GM21423 (cell line): ENCODE measurements at regions not wholly inside any gene's neighbourhood (a gene's known extent, or its start where the extent isn't known, plus 50 kb on each side); places are given as distances from the start of the nearest gene placed in this dataset.
A peak's percentile ranks its signal among the peaks of the same experiment; 100 is the strongest.

ENCODE experiments used
- ATAC-seq: cut with Tn5 transposase; IDR thresholded peaks from one replicate; pipeline ENCODE4 v1.9.1; 2021; ENCODE audit warnings: mild to moderate bottlenecking, moderate library complexity; ENCODE audit not compliant: unreplicated experiment

DNA sequence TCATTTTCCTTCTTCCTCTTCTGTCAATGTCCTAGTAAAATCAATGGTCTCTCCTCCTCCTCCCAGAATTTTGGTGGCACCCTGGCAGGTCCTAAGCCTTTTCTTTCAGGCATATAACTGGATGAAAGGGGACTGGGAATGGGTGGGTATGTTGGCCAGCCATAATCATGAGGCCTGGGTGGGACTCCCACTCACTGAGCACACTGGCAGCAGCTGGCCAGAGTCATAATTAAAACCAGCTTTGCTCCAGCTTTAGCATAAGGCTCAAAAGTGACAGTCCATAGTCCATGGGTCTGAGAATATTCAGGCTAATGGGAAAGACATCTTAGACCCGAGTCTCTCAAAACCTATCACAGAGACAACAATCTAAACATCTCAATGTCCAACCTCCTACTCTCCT is 190.0 kb upstream of the BTBD3 start:
- ATAC-seq, result no peak

DNA sequence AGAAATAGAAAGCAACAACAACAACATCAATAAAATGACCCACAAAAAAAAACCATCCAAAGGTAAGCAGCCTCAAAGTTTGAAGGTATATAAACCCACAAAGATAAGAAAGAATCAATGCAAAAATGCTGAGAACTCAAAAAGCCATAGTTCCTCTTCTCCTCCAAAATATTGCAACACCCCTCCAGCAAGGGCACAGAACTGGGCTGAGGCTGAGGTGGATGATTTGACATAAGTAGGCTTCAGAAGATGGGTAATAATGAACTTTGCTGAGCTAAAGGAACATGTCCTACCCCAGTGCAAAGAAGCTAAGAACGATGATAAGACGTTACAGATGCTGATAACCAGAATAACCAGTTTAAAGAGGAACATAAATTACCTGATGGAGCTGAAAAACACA is 188.8 kb upstream of the BTBD3 start:
- no peak for ATAC-seq

DNA sequence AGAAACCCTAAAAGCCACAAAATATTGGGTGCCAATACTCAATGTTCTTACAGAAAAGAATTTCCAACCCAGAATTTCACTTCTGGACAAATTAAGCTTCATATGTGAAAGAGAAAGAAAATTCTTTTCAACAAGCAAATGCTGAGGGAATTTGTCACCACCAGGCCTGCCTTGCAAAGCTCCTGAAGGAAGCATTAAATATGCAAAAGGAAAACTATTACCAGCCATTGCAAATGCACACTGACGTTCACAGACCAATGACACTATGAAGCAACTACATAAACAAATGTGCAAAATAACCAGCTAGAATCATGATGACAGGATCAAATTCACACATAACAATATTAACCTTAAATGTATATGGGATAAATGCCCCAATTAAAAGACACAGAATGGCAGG is 187.9 kb upstream of the BTBD3 start:
- no peak for ATAC-seq

DNA sequence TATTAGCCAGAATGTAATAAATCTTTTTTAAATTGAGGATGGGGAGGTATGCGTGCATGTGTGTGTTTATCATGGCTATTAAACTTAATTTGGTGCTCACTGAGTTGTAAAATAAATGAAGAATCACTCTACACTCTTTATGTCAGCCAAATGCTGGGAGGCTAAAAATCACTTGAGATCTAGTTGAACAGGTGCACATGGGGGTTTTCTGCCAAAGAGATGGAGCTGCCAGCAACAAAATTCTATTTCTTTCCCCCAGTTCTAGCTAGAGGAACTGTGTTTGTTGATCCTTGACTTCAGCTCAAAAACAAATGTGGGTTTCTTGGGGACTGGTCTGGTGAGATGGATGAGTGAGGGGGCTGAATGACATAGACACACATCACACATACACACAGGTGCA is 183.3 kb upstream of the BTBD3 start:
- no peak for ATAC-seq

DNA sequence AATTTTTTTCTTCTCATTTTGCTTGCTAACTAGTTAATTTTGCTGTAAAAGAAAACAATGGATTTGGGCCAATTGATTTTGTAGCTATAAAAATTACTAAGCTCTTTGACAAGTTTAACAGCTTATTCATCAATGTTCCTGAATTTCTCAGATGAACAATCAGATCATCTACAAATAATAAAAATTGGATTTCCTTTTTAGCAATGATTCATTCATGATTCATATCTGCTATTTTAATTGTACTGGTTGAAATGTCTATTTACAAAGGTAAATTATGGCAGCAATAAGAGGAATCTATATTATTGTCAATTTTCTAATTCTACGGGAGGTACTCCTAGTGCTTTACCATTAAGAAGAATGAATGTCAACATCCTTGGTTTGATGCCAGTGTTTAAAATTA is 178.8 kb upstream of the BTBD3 start:
- ATAC-seq, result no peak

DNA sequence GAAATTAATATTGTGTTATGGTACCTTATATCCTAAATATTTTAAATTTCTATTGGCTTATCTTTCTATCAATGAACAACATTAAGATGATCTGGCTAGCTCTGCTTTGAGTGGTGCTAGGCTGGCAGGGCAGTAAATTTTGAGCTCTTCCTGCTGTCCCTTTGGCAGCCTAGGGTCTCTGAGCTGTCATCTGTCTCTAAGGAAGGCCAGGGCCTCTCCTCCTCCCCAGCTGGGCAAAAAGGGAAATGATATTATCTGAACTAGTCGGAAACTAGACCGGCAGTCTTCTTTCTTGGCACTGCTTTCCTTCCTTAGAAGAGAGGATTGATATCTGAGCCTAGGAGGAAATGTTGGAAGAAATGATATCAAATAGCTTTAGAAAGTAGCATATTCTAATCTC is 176.7 kb upstream of the BTBD3 start:
- ATAC-seq, result no peak

DNA sequence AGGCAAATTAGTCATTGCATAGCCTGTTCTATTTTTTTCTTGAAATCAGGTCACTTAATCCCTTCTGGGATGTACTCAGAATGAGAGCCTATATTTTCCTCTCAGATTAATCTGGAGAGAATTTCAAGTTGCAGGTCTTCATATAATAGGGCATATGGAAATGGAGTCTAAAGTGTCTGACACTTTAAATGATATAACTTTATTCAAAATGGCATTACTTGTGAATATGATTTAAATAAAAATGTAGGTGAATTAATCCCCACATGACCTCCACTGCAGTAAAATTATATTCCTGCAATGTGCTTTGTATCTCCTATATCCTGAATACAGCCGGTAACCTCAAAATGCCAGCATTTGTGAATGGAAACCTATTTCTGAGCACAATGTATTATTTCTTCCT is 172.5 kb upstream of the BTBD3 start:
- ATAC-seq, result no peak

DNA sequence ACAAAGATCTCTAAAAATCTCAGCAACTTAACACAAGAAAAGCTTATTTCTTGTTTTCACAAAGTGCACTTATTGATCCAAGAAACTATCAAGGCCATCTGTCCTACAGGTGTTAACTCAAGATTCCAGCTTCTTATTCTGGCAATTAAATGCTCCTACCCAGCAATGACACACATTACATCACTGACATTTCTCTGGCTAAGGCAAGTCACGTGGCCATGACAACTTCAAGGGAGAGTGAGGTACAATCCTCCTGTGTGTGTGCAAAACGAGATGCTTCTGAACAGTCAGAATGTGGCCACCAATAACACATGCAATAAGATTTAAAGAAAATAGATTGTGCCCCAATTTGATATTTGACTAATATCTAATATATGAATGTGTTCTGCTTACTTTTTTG is 169.3 kb upstream of the BTBD3 start:
- ATAC-seq, result no peak

DNA sequence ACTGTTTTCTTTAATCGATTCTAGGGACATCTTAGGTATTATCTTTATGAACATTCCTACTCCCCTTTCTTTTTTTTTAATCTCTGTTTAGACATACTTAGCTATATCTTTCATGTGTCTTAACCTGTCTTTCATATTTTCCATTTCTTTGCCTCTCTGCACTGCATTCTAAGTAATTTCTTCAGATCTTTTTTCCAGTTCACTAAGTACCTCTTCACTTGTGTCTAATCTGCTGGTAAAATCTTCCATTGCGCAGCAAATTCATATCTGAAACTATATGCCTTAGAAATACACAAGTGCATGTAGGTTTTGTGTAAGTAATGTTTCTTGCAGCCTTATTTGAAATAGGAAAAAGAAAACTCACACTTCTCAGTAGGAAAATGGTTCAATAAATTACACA is 165.4 kb upstream of the BTBD3 start:
- no peak for ATAC-seq

DNA sequence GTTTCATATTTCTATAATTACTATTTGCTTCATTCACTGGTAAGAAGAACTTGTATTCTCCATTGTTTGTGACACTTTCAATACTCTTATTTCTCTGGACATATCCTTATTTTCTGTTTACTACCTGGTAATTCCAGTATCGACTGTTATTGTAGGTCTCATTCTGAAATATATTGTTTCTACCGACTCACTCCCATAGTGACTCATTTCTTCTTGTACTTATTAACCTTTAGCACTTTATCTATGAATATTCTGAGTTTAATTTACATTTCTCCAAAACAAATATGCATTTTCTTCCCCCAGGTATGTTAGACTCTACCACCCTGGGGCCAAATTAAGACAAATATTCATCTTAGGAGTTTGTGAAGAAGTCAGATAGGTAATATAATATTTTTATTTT is 164.5 kb upstream of the BTBD3 start:
- no peak for ATAC-seq

DNA sequence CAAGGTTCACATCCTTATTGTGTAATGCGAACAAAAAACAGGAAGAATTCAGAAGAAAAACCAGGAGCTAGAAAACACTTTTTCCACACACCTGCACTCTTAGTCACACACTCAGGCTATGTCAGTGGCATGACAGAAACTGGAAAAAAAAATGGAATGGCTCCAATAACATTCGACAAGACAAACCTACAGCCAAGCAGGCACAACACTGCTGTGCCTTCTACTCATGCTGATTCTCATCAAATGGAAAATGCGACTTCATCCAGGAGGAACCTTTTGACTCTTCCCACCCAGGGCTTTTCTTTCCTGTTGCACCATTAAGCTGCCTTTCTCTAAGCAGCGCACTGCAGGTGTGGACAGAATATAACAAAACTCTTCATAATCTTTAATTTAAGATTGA is 163.2 kb upstream of the BTBD3 start:
- no peak for ATAC-seq

DNA sequence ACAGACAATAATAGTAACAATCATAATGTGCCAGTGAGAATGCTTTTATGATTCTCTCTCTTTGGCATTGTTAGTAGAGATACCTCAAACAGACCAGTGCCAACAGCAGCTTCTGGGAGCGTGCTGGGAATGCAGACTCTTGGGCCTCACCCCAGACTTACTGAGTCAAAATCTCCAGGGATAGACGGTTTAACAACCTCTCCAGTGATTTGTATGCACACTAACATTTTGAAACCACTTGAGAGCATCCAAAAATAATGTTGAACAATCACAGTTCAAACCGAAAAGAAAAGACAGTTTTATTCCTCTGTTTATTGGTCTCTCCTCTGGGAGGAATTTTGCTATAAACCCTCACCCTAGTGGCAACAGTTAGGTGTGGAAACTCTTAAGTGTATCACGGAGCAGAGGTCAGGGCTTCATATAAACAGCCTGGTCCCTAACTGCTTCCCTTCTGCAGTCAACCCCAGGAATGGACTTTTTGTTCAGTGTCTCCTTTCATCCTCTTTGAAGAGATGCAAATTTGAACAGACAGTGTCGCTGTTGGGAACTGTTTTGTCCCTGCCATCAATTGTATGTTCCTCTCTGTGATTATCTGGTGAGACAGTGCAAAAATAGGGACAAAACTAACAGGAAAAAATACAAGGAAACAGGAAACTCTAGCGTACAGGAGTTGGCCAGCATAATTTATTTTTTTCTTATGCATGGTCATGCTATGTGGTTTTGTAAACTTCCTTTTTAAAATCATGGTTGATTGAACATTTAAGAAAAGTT is 162.4 kb upstream of the BTBD3 start:
- no peak for ATAC-seq

DNA sequence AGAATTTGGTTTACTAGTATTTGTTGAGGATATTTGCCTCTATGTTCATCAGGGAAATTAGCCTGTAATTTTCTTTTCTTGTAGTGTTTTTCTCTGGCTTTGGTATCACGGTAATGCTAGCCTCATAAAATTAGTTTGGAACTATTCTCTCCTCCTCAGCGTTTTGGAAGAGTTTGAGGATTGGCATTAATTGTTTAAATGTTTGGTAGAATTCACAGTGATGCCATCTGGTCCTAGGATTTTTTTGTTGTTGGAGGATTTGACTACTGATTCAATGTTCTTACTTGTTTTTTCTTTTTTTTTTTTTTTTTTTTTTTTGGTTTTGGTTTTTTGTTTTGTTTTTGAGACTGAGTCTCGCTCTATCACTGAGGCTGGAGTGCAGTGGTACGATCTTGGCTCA is 156.2 kb upstream of the BTBD3 start:
- ATAC-seq, result no peak

DNA sequence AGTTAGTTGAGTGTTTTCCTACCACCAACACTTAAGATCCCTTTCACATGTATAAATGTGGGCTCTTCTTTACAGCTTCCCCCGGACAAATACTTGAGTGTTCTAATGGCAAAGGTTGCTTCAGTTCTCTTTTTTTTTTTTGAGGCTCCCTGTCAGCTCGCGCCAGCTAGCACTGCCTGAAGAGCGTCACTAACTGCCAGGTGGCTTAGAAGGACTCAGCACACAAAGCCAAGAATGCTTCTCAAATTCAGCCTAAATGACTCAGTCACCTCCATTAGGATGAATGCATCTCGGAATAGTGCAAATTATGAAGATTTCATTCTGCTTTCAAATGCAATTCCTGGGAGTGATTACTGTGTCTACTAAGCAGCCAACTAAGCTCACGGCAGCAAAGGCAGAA is 150.7 kb upstream of the BTBD3 start:
- ATAC-seq, result no peak

DNA sequence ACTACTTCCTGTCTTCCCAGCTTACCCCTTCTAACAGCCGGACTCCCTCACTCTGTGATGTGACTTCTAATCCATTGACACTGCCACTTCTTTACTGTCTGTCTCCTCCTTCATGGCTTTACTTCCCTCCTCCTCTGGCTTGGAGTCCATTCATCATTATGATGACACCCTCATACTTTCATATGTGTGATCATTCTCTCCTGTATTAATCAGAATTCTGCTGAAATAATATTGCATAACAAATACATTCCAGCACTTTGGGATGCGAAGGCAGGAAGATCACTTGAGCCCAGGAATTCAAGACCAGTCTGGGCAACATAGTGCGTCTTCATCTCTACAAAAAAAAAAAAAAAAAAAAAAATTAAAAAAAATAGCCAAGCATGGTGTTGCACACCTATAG is 147.9 kb upstream of the BTBD3 start:
- ATAC-seq, result no peak

DNA sequence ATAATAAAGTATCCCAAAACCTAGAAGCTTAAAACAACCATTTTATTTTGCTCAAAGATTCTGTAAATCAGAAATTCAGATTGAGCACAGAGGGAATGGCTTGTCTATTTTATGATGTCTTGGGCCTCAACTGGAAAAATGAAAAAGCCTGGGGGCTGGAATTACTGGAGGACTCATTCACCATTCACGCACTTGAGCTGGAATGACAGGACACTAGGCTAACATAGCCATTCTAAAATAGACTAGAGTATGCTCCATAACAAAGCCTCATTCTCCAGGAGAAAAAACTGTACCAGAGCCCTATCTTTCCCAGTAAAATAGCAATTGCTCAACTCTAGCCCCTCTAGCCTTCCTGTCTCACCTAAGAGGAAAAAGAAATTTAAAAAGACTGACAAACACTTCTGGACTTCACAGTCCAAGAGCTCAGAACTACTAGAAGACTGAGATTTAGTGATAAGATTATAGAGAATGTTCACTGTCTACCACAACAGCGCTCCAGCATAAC is 145.4 kb upstream of the BTBD3 start:
- ATAC-seq, result no peak

DNA sequence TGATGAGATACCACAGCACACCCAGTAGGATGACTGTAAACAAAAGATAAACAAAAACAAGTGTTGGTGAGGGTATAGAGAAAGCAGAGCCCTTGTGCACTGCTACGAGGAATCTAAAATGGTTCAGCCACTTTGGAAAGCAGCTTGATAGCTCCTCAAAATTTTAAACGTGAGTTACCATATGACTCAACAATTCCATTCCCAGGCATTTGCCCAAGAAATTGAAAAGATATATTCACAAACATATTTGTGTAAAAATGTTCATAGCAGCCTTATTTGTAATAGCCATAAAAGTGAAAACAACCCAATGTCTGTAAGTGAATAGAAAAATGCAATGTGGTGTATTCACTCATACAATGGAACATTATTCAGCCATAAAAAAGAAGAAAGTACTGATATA is 141.0 kb upstream of the BTBD3 start:
- no peak for ATAC-seq

DNA sequence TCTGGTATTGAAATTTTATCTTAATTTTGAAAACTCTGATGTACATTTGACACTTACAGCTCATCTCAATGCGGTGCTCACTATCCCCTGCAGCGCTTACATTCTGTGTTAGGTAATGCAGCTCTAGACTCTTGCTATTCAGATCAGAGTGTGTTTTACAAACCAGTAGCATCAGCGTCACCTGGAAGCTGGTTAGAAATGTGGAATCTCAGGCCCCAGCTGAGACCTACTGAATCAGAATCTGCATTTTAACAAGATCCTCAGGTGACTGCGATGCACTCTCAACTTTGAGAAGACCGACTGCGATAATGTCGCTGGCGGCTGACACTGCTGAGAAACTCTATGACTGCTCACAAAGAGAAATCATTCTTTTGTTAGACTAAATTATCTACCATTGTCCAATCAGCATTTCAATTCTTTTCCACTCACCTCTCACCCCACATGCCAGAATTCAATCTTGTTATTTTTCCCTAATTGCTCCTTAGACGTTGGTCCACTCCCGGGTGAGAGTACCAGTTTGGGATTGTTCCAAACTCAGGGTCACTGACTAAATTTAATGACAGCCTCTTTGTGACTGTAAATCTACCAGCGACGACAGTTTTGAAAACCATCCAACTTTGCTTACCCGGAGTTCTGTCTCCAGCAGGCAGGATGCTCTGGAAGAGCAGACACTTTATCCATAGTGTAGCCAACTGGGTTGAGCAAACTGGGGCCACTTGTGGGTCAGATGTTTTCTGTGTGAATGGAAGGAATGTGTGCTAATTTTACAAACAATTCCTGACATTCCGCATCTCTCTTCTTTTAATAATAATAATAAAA is 140.1 kb upstream of the BTBD3 start:
- no peak for ATAC-seq

DNA sequence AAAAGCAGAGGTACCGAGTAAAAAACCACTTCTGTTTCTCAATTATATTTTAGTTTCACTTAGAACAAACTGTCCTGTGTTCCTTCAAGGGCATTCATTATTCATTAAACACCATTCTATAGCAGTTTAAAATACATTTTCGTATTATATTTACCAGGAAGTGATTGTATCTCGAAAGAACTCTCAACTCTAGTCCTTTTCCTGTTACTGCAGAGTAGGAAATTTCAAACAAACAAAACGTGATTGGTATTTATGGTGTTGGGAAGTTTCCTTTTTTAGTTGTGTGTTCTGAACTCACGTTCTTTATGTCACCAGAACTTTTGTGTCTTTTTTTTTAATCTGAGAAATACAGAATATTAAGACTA is 139.5 kb upstream of the BTBD3 start:
- ATAC-seq, result no peak

DNA sequence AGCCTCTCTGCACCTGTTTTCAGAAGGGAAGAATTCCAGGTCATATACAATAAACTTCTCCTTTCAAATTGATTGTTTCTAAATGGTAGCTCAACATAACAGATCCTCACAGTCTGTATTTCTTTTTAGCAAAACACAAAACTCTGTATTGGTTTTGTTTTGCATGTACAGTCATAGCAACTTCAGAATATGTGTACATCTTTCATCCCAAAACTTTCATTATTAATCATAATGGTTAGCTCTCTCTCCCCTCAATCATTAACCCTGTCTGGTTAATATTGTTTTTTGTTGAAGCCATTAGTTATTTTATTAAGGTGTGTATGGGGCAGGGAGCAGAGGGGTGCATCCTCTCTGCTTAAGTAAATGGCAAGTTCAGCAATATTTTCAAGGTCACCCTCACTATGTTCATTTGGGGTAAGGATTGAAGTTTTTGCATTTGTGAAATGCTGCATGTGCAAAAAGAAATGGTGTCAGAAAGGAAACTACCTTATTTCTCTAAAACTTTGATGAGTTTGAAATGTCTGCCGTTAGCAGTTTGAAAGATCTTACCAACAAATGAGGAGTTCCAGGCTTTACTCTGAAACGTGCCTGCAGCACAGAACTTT is 136.8 kb upstream of the BTBD3 start:
- ATAC-seq, result peak; percentile 76

DNA sequence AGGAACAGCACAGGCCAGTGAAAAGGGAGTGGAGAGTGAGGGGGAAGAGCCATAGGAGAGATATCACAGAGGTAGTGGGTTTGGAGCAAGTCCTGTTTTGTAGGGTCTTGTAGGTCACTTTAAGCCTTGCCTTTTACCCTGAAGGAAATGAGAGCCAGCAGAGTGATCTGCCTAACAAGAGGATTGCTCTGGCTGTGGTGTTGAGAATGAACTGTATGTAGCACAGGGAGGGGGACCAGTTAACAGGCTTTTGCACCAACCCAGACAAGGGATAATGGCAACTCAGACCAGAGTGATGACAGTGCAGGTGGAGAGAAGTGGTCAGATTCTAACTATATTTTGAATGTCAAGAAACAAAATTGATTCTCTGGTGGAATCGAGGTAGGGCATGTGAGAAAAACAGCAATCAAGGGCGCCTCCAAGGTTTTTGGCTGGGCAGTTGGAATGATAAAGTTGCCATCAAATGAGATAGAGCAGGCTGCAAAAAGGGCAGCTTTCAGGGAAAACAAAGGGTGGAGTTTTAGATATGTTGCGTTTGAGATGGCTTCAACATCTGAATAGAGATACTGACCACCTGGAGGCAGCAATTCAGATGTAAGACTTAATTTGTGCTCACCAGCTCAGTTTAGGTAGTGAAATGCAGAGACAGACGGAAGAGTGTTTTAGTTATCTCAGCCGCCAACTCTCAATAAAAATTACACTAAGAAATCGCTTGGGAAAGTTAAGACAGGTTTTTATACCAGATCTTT is 134.4 kb upstream of the BTBD3 start:
- no peak for ATAC-seq
